ENCODE measurements at regions not wholly inside any gene's neighbourhood (a gene's known extent, or its start where the extent isn't known, plus 50 kb on each side); places are given as distances from the start of the nearest gene placed in this dataset.
A peak's percentile ranks its signal among the peaks of the same experiment; 100 is the strongest.

DNA sequence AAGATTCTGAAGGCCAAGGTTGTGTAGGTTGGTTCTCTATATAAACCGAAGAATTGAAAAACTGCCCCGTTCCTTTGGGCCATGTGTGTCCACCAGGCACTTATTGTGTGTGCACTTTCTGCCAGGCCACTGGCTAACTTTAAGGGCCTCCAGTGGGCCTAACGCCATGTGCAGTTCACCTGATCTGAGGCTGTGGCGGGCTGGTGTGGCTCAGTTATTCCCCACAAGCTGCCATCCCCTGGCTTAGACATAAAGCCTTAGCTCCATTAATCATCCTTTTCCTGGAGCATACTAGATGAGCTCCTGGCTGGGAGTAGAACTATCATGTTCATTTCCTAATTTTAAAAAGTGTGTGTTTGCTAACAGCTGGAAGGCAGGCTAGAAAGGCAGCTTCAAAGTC, 304.1 kb upstream of the TNP1 start:
- H3K9me3 ChIP-seq (ENCODE audit: insufficient read depth, low read length, severe bottlenecking) = no peaks in the 10 kb centered on the region
- TF ChIP-seq EZH2 (IDR thresholded peaks at IDR 0.05; ENCODE audit: borderline replicate concordance, low read depth, low read length, severe bottlenecking) = no peak
- TF ChIP-seq, protein P1, sequence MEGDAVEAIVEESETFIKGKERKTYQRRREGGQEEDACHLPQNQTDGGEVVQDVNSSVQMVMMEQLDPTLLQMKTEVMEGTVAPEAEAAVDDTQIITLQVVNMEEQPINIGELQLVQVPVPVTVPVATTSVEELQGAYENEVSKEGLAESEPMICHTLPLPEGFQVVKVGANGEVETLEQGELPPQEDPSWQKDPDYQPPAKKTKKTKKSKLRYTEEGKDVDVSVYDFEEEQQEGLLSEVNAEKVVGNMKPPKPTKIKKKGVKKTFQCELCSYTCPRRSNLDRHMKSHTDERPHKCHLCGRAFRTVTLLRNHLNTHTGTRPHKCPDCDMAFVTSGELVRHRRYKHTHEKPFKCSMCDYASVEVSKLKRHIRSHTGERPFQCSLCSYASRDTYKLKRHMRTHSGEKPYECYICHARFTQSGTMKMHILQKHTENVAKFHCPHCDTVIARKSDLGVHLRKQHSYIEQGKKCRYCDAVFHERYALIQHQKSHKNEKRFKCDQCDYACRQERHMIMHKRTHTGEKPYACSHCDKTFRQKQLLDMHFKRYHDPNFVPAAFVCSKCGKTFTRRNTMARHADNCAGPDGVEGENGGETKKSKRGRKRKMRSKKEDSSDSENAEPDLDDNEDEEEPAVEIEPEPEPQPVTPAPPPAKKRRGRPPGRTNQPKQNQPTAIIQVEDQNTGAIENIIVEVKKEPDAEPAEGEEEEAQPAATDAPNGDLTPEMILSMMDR (IDR thresholded peaks at IDR 0.05; ENCODE audit: borderline replicate concordance, extremely low read depth, low read length, poor library complexity, severe bottlenecking) = no peak
- no peak overlapping the region for H2AFZ ChIP-seq (ENCODE audit: low read depth, low read length)
- no peak overlapping the region for H3K27ac ChIP-seq (ENCODE audit: low read length)
- H3K4me1 ChIP-seq (ENCODE audit: insufficient read depth, low read length) = peaks cover 6% of the 10 kb centered on the region; the same call in 1 of the 2 replicates
- no peak overlapping the region for H3K4me2 ChIP-seq (ENCODE audit: insufficient read depth, low read length)
- DNase-seq (no peak), ATAC-seq (ENCODE audit: insufficient read depth, low read depth) (no peak)
- H4K20me1 ChIP-seq (ENCODE audit: insufficient read depth, low read length) = no peaks in the 10 kb centered on the region
- peaks cover 20% of the 10 kb centered on the region for H3K27me3 ChIP-seq (ENCODE audit: insufficient read depth, low read length, poor library complexity)
- no peak overlapping the region for H3K4me3 ChIP-seq (ENCODE audit: low read depth in 1 of 2, low read length in 2 of 2)
- no peaks in the 10 kb centered on the region for H3K79me2 ChIP-seq (ENCODE audit: insufficient read depth, low read length)
- H3K9ac ChIP-seq (ENCODE audit: low read depth, low read length) = no peak overlapping the region
- no peaks in the 10 kb centered on the region for H3K36me3 ChIP-seq (ENCODE audit: insufficient read depth, low read length)

DNA sequence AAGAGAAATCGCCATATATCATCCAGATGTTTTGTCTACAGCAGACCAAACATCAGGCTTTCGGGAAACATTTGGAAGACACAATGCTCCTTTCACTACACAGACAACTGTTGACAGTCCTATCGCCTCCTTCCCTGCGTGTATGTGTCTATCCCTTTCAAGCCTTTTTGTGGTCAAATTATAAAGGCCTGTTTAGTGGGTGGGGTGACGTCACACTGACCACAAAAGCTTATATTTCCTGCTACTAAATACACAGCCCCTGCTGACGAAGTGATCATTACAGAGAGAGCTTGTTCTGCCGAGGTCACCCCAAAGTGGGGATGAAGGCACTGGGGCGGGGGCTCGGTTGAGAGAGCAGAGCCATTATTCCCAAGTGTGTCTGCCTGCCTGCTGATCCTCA, 302.7 kb upstream of the TNP1 start:
- Histone ChIP-seq H3K36me3 (ENCODE audit: insufficient read depth, low read length) (no peaks in the 10 kb centered on the region), H3K27me3 (ENCODE audit: insufficient read depth, low read length, poor library complexity) (peaks cover 14% of the 10 kb centered on the region), H3K4me2 (ENCODE audit: insufficient read depth, low read length) (no peak overlapping the region), H3K4me1 (ENCODE audit: insufficient read depth, low read length) (peaks cover 6% of the 10 kb centered on the region; the same call in 1 of the 2 replicates), H3K79me2 (ENCODE audit: insufficient read depth, low read length) (no peaks in the 10 kb centered on the region), H2AFZ (ENCODE audit: low read depth, low read length) (no peak overlapping the region), H3K9ac (ENCODE audit: low read depth, low read length) (no peak overlapping the region), H4K20me1 (ENCODE audit: insufficient read depth, low read length) (no peaks in the 10 kb centered on the region), H3K27ac (ENCODE audit: low read length) (no peak overlapping the region), H3K4me3 (ENCODE audit: low read depth in 1 of 2, low read length in 2 of 2) (no peak overlapping the region), H3K9me3 (ENCODE audit: insufficient read depth, low read length, severe bottlenecking) (no peaks in the 10 kb centered on the region)
- peak; percentile 85 for ATAC-seq (ENCODE audit: insufficient read depth, low read depth)
- no peak for TF ChIP-seq EZH2 (IDR thresholded peaks at IDR 0.05; ENCODE audit: borderline replicate concordance, low read depth, low read length, severe bottlenecking)
- TF ChIP-seq, protein P1 (IDR thresholded peaks at IDR 0.05; ENCODE audit: borderline replicate concordance, extremely low read depth, low read length, poor library complexity, severe bottlenecking) = no peak
- peak; percentile 52 for DNase-seq

DNA sequence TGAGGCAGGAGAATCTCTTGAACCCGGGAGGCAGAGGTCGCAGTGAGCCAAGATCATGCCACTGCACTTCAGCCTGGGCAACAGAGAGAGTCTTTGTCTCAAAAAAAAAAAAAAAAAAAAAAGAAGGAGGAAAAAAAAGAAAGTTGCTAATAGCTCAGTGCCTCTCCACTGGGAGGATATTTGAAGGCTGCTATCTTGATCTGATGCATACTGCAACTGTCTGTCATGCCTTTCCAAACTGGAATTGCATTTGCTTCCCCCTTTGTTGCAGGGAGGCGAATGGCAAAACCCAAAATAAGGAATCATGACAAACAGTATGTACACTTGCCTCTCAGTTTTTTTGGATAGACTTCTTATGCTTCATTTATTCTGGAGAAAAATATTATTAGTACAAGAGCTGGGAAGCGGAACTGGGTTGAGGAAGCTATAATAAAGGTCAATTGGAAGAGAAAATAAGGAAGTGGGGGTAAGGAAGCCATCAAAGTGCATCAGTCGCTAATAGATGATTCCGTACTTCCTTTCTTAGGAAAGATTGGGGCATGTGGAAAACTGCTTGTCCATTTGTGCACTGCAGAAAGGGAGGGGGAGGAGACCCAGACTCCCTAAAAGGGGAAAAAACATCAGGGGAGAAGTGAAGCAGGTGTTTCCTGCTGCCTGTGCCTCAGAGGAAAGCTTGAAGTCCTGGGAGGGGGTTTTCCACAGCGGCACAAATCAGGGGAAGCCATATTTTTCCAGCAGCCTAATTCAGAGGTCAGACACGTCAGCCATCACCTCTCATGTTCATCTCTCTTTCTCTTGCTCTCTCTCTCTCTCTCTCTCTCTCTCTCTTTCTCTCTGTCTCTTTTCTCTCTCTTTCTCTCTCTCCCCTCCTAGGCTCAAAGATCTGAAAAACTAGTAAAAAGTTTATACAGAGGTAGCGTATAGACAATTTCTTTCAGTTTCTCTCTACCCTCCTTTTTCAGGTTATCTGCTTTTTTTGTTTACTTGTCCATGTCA, 301.4 kb upstream of the TNP1 start:
- TF ChIP-seq EZH2 (IDR thresholded peaks at IDR 0.05; ENCODE audit: borderline replicate concordance, low read depth, low read length, severe bottlenecking) = no peak
- TF ChIP-seq, protein P1 (IDR thresholded peaks at IDR 0.05; ENCODE audit: borderline replicate concordance, extremely low read depth, low read length, poor library complexity, severe bottlenecking) = no peak
- Histone ChIP-seq H3K27me3 (ENCODE audit: insufficient read depth, low read length, poor library complexity) (peaks cover 17% of the 10 kb centered on the region), H3K4me2 (ENCODE audit: insufficient read depth, low read length) (no peak overlapping the region), H3K4me1 (ENCODE audit: insufficient read depth, low read length) (peaks cover 6% of the 10 kb centered on the region; the same call in 1 of the 2 replicates), H2AFZ (ENCODE audit: low read depth, low read length) (no peak overlapping the region), H3K4me3 (ENCODE audit: low read depth in 1 of 2, low read length in 2 of 2) (no peak overlapping the region), H3K79me2 (ENCODE audit: insufficient read depth, low read length) (no peaks in the 10 kb centered on the region), H3K36me3 (ENCODE audit: insufficient read depth, low read length) (no peaks in the 10 kb centered on the region), H3K9ac (ENCODE audit: low read depth, low read length) (no peak overlapping the region), H4K20me1 (ENCODE audit: insufficient read depth, low read length) (no peaks in the 10 kb centered on the region), H3K27ac (ENCODE audit: low read length) (no peak overlapping the region), H3K9me3 (ENCODE audit: insufficient read depth, low read length, severe bottlenecking) (no peaks in the 10 kb centered on the region)
- DNase-seq = no peak
- no peak for ATAC-seq (ENCODE audit: insufficient read depth, low read depth)
